ENCODE measurements at regions not wholly inside any gene's neighbourhood (a gene's known extent, or its start where the extent isn't known, plus 50 kb on each side); places are given as distances from the start of the nearest gene placed in this dataset.

DNA sequence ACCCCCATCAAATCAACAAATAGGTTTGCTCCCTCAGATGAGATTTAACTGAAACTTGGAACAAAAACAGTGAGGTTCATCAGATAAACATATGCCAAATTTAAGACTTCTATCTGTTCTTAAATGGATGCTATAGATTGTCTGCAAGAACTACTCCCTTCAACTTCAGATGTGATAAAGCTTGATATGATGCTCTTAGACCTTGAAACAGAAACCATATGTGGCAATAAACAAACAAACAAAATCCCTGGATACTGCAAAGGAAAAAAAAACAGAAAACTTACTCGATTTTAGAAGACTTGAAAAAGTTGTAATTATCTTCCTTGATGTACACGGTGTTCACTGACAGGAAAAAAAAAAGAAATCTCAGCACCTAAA lies 286.1 kb upstream of the USP25 start:
- Histone ChIP-seq H3K27ac (replicated peaks; ENCODE audit: low read length) (no peak overlapping the region), H2AFZ (ENCODE audit: low read length) (no peak overlapping the region), H2BK120ac (ENCODE audit: low read depth, low read length) (no peak overlapping the region), H3K36me3 (replicated peaks in 1 of 2; ENCODE audit: control insufficient read depth in 2 of 2, insufficient read depth in 2 of 2, low read length in 2 of 2) (no peaks in the 10 kb centered on the region), H3K4ac (ENCODE audit: low read length) (no peak overlapping the region), H3K4me1 (ENCODE audit: control insufficient read depth in 2 of 2, insufficient read depth in 1 of 2, low read depth in 1 of 2, low read length in 2 of 2) (peaks cover 14 to 34% of the 10 kb centered on the region in 2 donors), H4K91ac (ENCODE audit: low read depth, low read length, poor library complexity) (no peak overlapping the region), H3K18ac (ENCODE audit: low read length) (no peak overlapping the region), H4K8ac (ENCODE audit: low read depth, low read length) (no peak overlapping the region), H2AK5ac (ENCODE audit: low read depth, low read length) (no peak overlapping the region), H3K9ac (ENCODE audit: low read depth, low read length, poor library complexity) (no peak overlapping the region), H2BK15ac (ENCODE audit: low read length) (no peak overlapping the region), H3K23ac (ENCODE audit: low read depth, low read length, poor library complexity) (no peak overlapping the region), H3K4me3 (ENCODE audit: low read length in 2 of 2) (no peak overlapping the region), H3K9me3 (replicated peaks in 1 of 2; ENCODE audit: control insufficient read depth in 2 of 2, insufficient read depth in 1 of 2, low read depth in 1 of 2, low read length in 2 of 2) (peaks cover 0 to 10% of the 10 kb centered on the region in 2 donors), H3K14ac (ENCODE audit: low read length) (no peak overlapping the region), H3K27me3 (ENCODE audit: control insufficient read depth in 3 of 3, insufficient read depth in 3 of 3, low read depth in 1 of 3, low read length in 3 of 3) (no peaks in the 10 kb centered on the region), H2BK12ac (ENCODE audit: low read length) (no peak overlapping the region), H2BK5ac (ENCODE audit: low read length) (no peak overlapping the region), H3K4me2 (ENCODE audit: insufficient read depth, low read length, poor library complexity, severe bottlenecking) (no peak overlapping the region), H3K79me1 (ENCODE audit: low read depth, low read length) (no peaks in the 10 kb centered on the region)
- DNase-seq (ENCODE audit: low spot score): no peak
- no CpG with 5 or more reads among the region's 2 CpGs for WGBS, 2 donors (ENCODE audit: extremely low coverage in 2 of 2, insufficient read length in 2 of 2, insufficient replicate concordance in 1 of 2)

DNA sequence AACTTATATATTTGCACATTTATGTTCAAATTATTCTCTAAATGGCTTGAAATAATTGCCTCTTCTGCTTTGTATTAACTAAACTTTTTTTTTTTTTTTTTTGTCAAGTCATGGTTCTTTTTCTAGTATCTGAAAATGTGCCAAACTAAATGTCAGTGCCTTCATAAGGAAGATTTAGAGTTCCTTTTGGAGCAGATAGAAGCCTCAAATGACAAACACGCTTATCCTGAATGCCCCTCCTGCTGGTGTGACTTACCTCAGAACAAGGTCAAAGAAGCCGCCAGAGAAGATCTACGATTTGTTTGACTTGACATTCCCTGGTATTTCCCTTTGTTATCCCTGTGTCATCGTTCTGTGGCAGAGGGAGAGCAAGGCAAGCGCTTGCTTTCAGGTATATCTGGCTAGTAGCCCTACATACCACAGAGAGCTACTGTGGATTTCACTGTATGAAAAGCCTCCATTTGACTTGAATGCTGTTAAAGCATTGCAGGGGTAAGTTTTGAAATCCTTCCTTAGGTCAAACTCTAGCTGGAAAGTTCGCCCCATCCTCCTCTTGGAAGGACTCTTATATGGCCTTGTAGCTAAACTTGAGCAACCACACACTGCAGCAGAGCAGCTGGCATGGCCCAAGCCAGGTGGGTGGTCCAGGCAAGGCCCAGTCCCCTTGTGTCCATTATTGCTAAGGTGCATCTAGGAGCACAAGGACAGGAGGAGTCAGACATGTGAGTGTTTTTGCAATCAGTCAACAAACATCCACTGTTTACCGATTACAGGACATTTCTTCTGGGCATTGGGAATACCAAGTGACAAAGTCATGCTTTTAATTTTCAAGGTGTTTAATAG lies 285.4 kb upstream of the USP25 start:
- Histone ChIP-seq H2BK12ac (ENCODE audit: low read length) (no peak overlapping the region), H2AK5ac (ENCODE audit: low read depth, low read length) (no peak overlapping the region), H3K4me2 (ENCODE audit: insufficient read depth, low read length, poor library complexity, severe bottlenecking) (no peak overlapping the region), H2BK120ac (ENCODE audit: low read depth, low read length) (no peak overlapping the region), H4K8ac (ENCODE audit: low read depth, low read length) (no peak overlapping the region), H3K4me3 (ENCODE audit: low read length in 2 of 2) (no peak overlapping the region), H3K4ac (ENCODE audit: low read length) (no peak overlapping the region), H3K18ac (ENCODE audit: low read length) (peak overlapping the region; percentile 27), H4K91ac (ENCODE audit: low read depth, low read length, poor library complexity) (no peak overlapping the region), H2BK15ac (ENCODE audit: low read length) (no peak overlapping the region), H3K4me1 (ENCODE audit: control insufficient read depth in 2 of 2, insufficient read depth in 1 of 2, low read depth in 1 of 2, low read length in 2 of 2) (peaks cover 14 to 30% of the 10 kb centered on the region in 2 donors), H3K36me3 (replicated peaks in 1 of 2; ENCODE audit: control insufficient read depth in 2 of 2, insufficient read depth in 2 of 2, low read length in 2 of 2) (no peaks in the 10 kb centered on the region), H3K9me3 (replicated peaks in 1 of 2; ENCODE audit: control insufficient read depth in 2 of 2, insufficient read depth in 1 of 2, low read depth in 1 of 2, low read length in 2 of 2) (peaks cover 0 to 11% of the 10 kb centered on the region in 2 donors), H3K23ac (ENCODE audit: low read depth, low read length, poor library complexity) (no peak overlapping the region), H3K27ac (replicated peaks; ENCODE audit: low read length) (no peak overlapping the region), H2AFZ (ENCODE audit: low read length) (peak overlapping the region; percentile 7), H2BK5ac (ENCODE audit: low read length) (no peak overlapping the region), H3K9ac (ENCODE audit: low read depth, low read length, poor library complexity) (no peak overlapping the region), H3K79me1 (ENCODE audit: low read depth, low read length) (no peaks in the 10 kb centered on the region), H3K14ac (ENCODE audit: low read length) (no peak overlapping the region), H3K27me3 (ENCODE audit: control insufficient read depth in 3 of 3, insufficient read depth in 3 of 3, low read depth in 1 of 3, low read length in 3 of 3) (no peaks in the 10 kb centered on the region)
- no CpG with 5 or more reads among the region's 7 CpGs for WGBS, 2 donors (ENCODE audit: extremely low coverage in 2 of 2, insufficient read length in 2 of 2, insufficient replicate concordance in 1 of 2)
- DNase-seq (ENCODE audit: low spot score): no peak

DNA sequence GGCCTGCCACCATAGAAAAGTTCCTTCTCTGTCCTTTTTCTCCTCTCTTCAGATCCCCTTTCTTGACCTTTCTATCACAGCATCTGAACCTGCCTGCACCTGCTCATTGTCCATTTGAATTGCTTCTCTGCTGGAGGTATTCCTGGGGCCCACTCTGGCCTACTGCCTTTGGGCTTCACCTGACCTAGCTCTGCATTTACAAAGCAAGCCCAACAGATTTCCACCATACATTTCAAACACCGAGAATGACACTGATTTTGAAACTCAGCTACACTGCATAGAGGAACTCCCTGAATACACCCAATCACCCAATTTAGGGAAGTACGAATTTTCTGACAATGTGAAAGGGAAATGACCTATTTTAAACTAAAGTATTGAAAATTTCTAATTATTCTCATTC lies 284.5 kb upstream of the USP25 start:
- Histone ChIP-seq H3K4me3 (ENCODE audit: low read length in 2 of 2) (no peak overlapping the region), H2AFZ (ENCODE audit: low read length) (no peak overlapping the region)
- no CpG with 5 or more reads among the region's 2 CpGs for WGBS, 2 donors (ENCODE audit: extremely low coverage in 2 of 2, insufficient read length in 2 of 2, insufficient replicate concordance in 1 of 2)

DNA sequence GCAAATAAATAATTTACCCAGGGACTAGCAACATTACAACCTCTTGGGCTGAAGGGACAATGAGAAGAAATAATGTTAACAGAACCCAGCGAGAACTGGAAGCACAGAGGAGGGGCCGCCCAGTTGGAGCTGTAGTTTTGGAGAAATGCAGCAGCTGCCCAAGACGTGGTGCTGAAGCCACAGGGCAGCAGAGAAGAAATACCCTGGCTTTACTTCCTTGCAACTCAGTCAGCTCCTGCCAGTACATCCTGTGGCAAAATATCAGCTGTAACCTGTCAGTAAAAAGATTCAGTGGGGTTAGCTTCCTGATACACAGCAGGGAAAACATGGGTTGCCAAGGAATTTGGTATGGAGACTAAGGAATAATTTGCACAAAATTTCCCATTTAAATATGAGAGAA lies 283.6 kb upstream of the USP25 start:
- H3K79me1 ChIP-seq (ENCODE audit: low read depth, low read length): no peaks in the 10 kb centered on the region
- no peak overlapping the region for H3K9ac ChIP-seq (ENCODE audit: low read depth, low read length, poor library complexity)
- peaks cover 0 to 20% of the 10 kb centered on the region in 2 donors for H3K9me3 ChIP-seq (replicated peaks in 1 of 2; ENCODE audit: control insufficient read depth in 2 of 2, insufficient read depth in 1 of 2, low read depth in 1 of 2, low read length in 2 of 2)
- no peaks in the 10 kb centered on the region for H3K27me3 ChIP-seq (ENCODE audit: control insufficient read depth in 3 of 3, insufficient read depth in 3 of 3, low read depth in 1 of 3, low read length in 3 of 3)
- H4K91ac ChIP-seq (ENCODE audit: low read depth, low read length, poor library complexity): no peak overlapping the region
- H4K8ac ChIP-seq (ENCODE audit: low read depth, low read length): no peak overlapping the region
- H2BK15ac ChIP-seq (ENCODE audit: low read length): no peak overlapping the region
- no peak overlapping the region for H3K4me3 ChIP-seq (ENCODE audit: low read length in 2 of 2)
- DNase-seq (ENCODE audit: low spot score): no peak
- no peak overlapping the region for H2BK12ac ChIP-seq (ENCODE audit: low read length)
- H2AFZ ChIP-seq (ENCODE audit: low read length): no peak overlapping the region
- no peak overlapping the region for H3K4ac ChIP-seq (ENCODE audit: low read length)
- no peak overlapping the region for H3K23ac ChIP-seq (ENCODE audit: low read depth, low read length, poor library complexity)
- peaks cover 12 to 19% of the 10 kb centered on the region in 2 donors for H3K4me1 ChIP-seq (ENCODE audit: control insufficient read depth in 2 of 2, insufficient read depth in 1 of 2, low read depth in 1 of 2, low read length in 2 of 2)
- H3K4me2 ChIP-seq (ENCODE audit: insufficient read depth, low read length, poor library complexity, severe bottlenecking): no peak overlapping the region
- no peak overlapping the region for H2AK5ac ChIP-seq (ENCODE audit: low read depth, low read length)
- no peak overlapping the region for H2BK120ac ChIP-seq (ENCODE audit: low read depth, low read length)
- H3K36me3 ChIP-seq (replicated peaks in 1 of 2; ENCODE audit: control insufficient read depth in 2 of 2, insufficient read depth in 2 of 2, low read length in 2 of 2): no peaks in the 10 kb centered on the region
- H3K14ac ChIP-seq (ENCODE audit: low read length): no peak overlapping the region
- H3K27ac ChIP-seq (replicated peaks; ENCODE audit: low read length): no peak overlapping the region
- H2BK5ac ChIP-seq (ENCODE audit: low read length): no peak overlapping the region
- H3K18ac ChIP-seq (ENCODE audit: low read length): no peak overlapping the region
- no CpG with 5 or more reads among the region's 3 CpGs for WGBS, 2 donors (ENCODE audit: extremely low coverage in 2 of 2, insufficient read length in 2 of 2, insufficient replicate concordance in 1 of 2)

More for the DNA sequence above, 284.5 kb upstream of the USP25 start:
- no peak for DNase-seq (ENCODE audit: low spot score)
- H4K91ac ChIP-seq (ENCODE audit: low read depth, low read length, poor library complexity): no peak overlapping the region
- no peak overlapping the region for H3K14ac ChIP-seq (ENCODE audit: low read length)
- H3K9me3 ChIP-seq (replicated peaks in 1 of 2; ENCODE audit: control insufficient read depth in 2 of 2, insufficient read depth in 1 of 2, low read depth in 1 of 2, low read length in 2 of 2): peaks cover 0 to 14% of the 10 kb centered on the region in 2 donors
- H3K23ac ChIP-seq (ENCODE audit: low read depth, low read length, poor library complexity): no peak overlapping the region
- H3K18ac ChIP-seq (ENCODE audit: low read length): no peak overlapping the region
- H2BK12ac ChIP-seq (ENCODE audit: low read length): no peak overlapping the region
- peaks cover 12 to 22% of the 10 kb centered on the region in 2 donors for H3K4me1 ChIP-seq (ENCODE audit: control insufficient read depth in 2 of 2, insufficient read depth in 1 of 2, low read depth in 1 of 2, low read length in 2 of 2)
- H3K4ac ChIP-seq (ENCODE audit: low read length): no peak overlapping the region
- no peak overlapping the region for H2BK120ac ChIP-seq (ENCODE audit: low read depth, low read length)
- H2BK5ac ChIP-seq (ENCODE audit: low read length): no peak overlapping the region
- H3K4me2 ChIP-seq (ENCODE audit: insufficient read depth, low read length, poor library complexity, severe bottlenecking): no peak overlapping the region
- H2AK5ac ChIP-seq (ENCODE audit: low read depth, low read length): no peak overlapping the region
- no peaks in the 10 kb centered on the region for H3K27me3 ChIP-seq (ENCODE audit: control insufficient read depth in 3 of 3, insufficient read depth in 3 of 3, low read depth in 1 of 3, low read length in 3 of 3)
- H3K27ac ChIP-seq (replicated peaks; ENCODE audit: low read length): no peak overlapping the region
- H2BK15ac ChIP-seq (ENCODE audit: low read length): no peak overlapping the region
- no peak overlapping the region for H3K9ac ChIP-seq (ENCODE audit: low read depth, low read length, poor library complexity)
- no peaks in the 10 kb centered on the region for H3K36me3 ChIP-seq (replicated peaks in 1 of 2; ENCODE audit: control insufficient read depth in 2 of 2, insufficient read depth in 2 of 2, low read length in 2 of 2)
- H4K8ac ChIP-seq (ENCODE audit: low read depth, low read length): no peak overlapping the region
- H3K79me1 ChIP-seq (ENCODE audit: low read depth, low read length): no peaks in the 10 kb centered on the region
